ENCODE measurements at regions not wholly inside any gene's neighbourhood (a gene's known extent, or its start where the extent isn't known, plus 50 kb on each side); places are given as distances from the start of the nearest gene placed in this dataset.

GRCh38 chr6:14953836-14954235, 292.0 kb upstream of the JARID2 start:
- TF ChIP-seq CTCF (IDR thresholded peaks at IDR 0.05; ENCODE audit: insufficient read depth, low read depth, low read length) (no peak), EZH2 (IDR thresholded peaks at IDR 0.05; ENCODE audit: insufficient read depth, low read length) (no peak)
